ENCODE measurements at regions not wholly inside any gene's neighbourhood (a gene's known extent, or its start where the extent isn't known, plus 50 kb on each side); places are given as distances from the start of the nearest gene placed in this dataset.

DNA sequence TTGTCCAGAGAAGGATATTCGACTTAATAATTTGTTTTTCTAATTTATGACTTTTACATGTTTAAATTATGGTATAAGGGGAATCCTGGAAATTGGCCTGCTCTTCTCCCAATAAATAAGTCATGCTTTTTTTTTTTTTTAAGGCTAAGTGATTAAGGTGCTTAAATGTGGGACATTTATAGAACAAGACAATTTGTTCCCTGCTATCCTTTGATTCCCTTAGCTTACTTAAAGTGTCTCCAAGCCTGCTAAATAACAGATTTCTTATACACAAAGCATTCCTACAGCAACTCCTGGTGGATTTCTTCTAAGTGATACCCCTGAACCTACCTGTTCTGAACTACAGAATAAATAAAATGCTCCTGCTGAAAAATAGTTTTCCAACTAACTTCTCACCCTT is 233.0 kb upstream of the UGT8 start:
- TF ChIP-seq CTCF (IDR thresholded peaks at IDR 0.05): no peak
- no peak for TF ChIP-seq POLR2A (IDR thresholded peaks at IDR 0.05)
- no peak for TF ChIP-seq POLR2AphosphoS5 (IDR thresholded peaks at IDR 0.05; ENCODE audit: insufficient read depth in 1 of 2, low read depth in 1 of 2)

Data from vagina (tissue), 2 donors.